ENCODE measurements at regions not wholly inside any gene's neighbourhood (a gene's known extent, or its start where the extent isn't known, plus 50 kb on each side); places are given as distances from the start of the nearest gene placed in this dataset.

- 71% methylated on average over 6 of the region's 6 CpGs for WGBS (ENCODE audit: insufficient coverage, insufficient replicate concordance, low lambda C conversion rate, missing lambda C conversion rate)
- Histone ChIP-seq H2AFZ (ENCODE audit: control insufficient read depth, low read depth, low read length) (no peak overlapping the region), H3K9me3 (replicated peaks; ENCODE audit: control insufficient read depth, insufficient read depth, low read length) (no peaks in the 10 kb centered on the region; the same call in 2 of the 3 replicates), H3K9ac (ENCODE audit: control insufficient read depth, insufficient read depth, low read length) (no peak overlapping the region), H3K4me2 (ENCODE audit: control insufficient read depth, insufficient read depth) (no peak overlapping the region), H3K36me3 (ENCODE audit: control insufficient read depth in 2 of 2, insufficient read depth in 2 of 2, low read length in 1 of 2) (no peaks in the 10 kb centered on the region), H3K4me3 (no peak overlapping the region), H3K27me3 (replicated peaks in 1 of 2; ENCODE audit: control insufficient read depth in 2 of 2, insufficient read depth in 2 of 2, low read length in 1 of 2) (no peaks in the 10 kb centered on the region), H3K27ac (ENCODE audit: control insufficient read depth, insufficient read depth) (no peak overlapping the region), H3K79me2 (ENCODE audit: control insufficient read depth, insufficient read depth, low read length) (no peaks in the 10 kb centered on the region), H4K20me1 (ENCODE audit: control insufficient read depth, insufficient read depth) (no peaks in the 10 kb centered on the region), H3K4me1 (ENCODE audit: control insufficient read depth, insufficient read depth, low read length) (no peaks in the 10 kb centered on the region)
- ATAC-seq (no peak), DNase-seq (ENCODE audit: low read depth, low spot score) (no peak), FAIRE-seq (no peak)
- TF ChIP-seq BCL3 (IDR thresholded peaks at IDR 0.05; ENCODE audit: borderline replicate concordance, insufficient read depth, low read depth, low read length, poor library complexity, severe bottlenecking) (no peak), SIX5 (IDR thresholded peaks at IDR 0.05; ENCODE audit: low read depth, low read length, severe bottlenecking) (no peak), GATAD2B (conservative IDR thresholded peaks at IDR 0.05; ENCODE audit: low read depth) (no peak), EZH2 (IDR thresholded peaks at IDR 0.05; ENCODE audit: borderline replicate concordance, control insufficient read depth, low read depth, low read length) (no peak)
- RAD21 ChIA-PET (ENCODE audit: unreplicated experiment): interaction anchor here (3.5 kb wide), 1 partner anchor 11 kb away, joined by 21 read pairs; no protein-coding TSS in a partner anchor
- in situ Hi-C loops (cut with MboI): no loop called here
- POLR2A ChIA-PET: interaction anchor here (1.6 kb wide), 1 partner anchor 11 kb away, joined by 5 read pairs; no protein-coding TSS in a partner anchor
- intact Hi-C loops (cut with micrococcal nuclease; ENCODE audit: unreplicated experiment): no loop called here
- CTCF ChIA-PET: interaction anchor here (1.4 kb wide), 1 partner anchor 20 kb away, joined by 3 read pairs; no protein-coding TSS in a partner anchor
- SMC1A ChIA-PET (ENCODE audit: uncharacterized antibody, unreplicated experiment): interaction anchor here (2.0 kb wide), 1 partner anchor 15 kb away, joined by 4 read pairs; no protein-coding TSS in a partner anchor
- BruUV-seq (replicated peaks): no TSS peak
Measured at GRCh38 chr12:88310666-88311065, 168.6 kb downstream of the TMTC3 start.

DNA sequence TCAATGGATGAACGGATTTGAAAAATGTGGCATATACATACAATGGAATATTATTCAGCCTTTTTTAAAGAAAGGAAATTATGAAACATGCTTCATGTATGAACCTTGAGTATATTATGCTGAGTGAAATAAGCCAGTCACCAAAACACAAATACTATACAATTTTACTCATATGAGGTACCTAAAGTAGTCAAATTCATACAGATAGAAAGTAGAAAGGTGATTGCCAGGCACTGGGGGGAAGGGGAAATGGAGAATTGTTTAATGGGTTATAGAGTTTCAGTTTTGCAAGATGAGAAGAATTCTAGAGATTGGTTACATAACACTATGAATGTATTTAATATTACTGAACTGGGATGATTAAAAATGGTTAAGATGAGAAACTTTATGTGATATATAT is 171.4 kb downstream of the TMTC3 start:
- H3K9ac ChIP-seq (ENCODE audit: control insufficient read depth, insufficient read depth, low read length): no peak overlapping the region
- no peaks in the 10 kb centered on the region for H3K9me3 ChIP-seq (replicated peaks; ENCODE audit: control insufficient read depth, insufficient read depth, low read length)
- in situ Hi-C loops (cut with MboI) (no loop called here), intact Hi-C loops (cut with micrococcal nuclease; ENCODE audit: unreplicated experiment) (no loop called here)
- H3K27ac ChIP-seq (ENCODE audit: control insufficient read depth, insufficient read depth): no peak overlapping the region
- H4K20me1 ChIP-seq (ENCODE audit: control insufficient read depth, insufficient read depth): no peaks in the 10 kb centered on the region
- WGBS (ENCODE audit: insufficient coverage, insufficient replicate concordance, low lambda C conversion rate, missing lambda C conversion rate): 89% methylated on average over 1 of the region's 1 CpG
- no peaks in the 10 kb centered on the region for H3K36me3 ChIP-seq (ENCODE audit: control insufficient read depth in 2 of 2, insufficient read depth in 2 of 2, low read length in 1 of 2)
- CTCF ChIA-PET: no interaction called here
- BruUV-seq (replicated peaks): no TSS peak
- no peak overlapping the region for H2AFZ ChIP-seq (ENCODE audit: control insufficient read depth, low read depth, low read length)
- no peak overlapping the region for H3K4me3 ChIP-seq
- H3K4me1 ChIP-seq (ENCODE audit: control insufficient read depth, insufficient read depth, low read length): no peaks in the 10 kb centered on the region
- no peak for DNase-seq (ENCODE audit: low read depth, low spot score)
- H3K27me3 ChIP-seq (replicated peaks in 1 of 2; ENCODE audit: control insufficient read depth in 2 of 2, insufficient read depth in 2 of 2, low read length in 1 of 2): no peaks in the 10 kb centered on the region
- TF ChIP-seq TCF7 (IDR thresholded peaks at IDR 0.05; ENCODE audit: borderline replicate concordance): no peak
- TF ChIP-seq, protein P1, sequence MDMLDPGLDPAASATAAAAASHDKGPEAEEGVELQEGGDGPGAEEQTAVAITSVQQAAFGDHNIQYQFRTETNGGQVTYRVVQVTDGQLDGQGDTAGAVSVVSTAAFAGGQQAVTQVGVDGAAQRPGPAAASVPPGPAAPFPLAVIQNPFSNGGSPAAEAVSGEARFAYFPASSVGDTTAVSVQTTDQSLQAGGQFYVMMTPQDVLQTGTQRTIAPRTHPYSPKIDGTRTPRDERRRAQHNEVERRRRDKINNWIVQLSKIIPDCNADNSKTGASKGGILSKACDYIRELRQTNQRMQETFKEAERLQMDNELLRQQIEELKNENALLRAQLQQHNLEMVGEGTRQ (IDR thresholded peaks at IDR 0.05; ENCODE audit: borderline replicate concordance, low read depth, low read length): no peak
- TF ChIP-seq NFIC (IDR thresholded peaks at IDR 0.05; ENCODE audit: low read depth, low read length): peak; percentile 20; the same call in 1 of the 2 replicates
- peak in 1 of 2 experiments; percentile 25; a peak in 1 of 4 replicates for TF ChIP-seq ETV6 (conservative IDR thresholded peaks at IDR 0.05 in 1 of 2, IDR thresholded peaks at IDR 0.05 in 1 of 2; ENCODE audit: borderline replicate concordance in 1 of 2, low read depth in 1 of 2)
- TF ChIP-seq JUNB (IDR thresholded peaks at IDR 0.05): peak; percentile 62
- no peak overlapping the region for H3K4me2 ChIP-seq (ENCODE audit: control insufficient read depth, insufficient read depth)
- SMC1A ChIA-PET (ENCODE audit: uncharacterized antibody, unreplicated experiment): interaction anchor here (0.6 to 2.2 kb wide), 2 partner anchors 14 to 96 kb away, joined by 3 to 14 read pairs; no protein-coding TSS in a partner anchor
- RAD21 ChIA-PET (ENCODE audit: unreplicated experiment): interaction anchor here (1.0 kb wide), 1 partner anchor 14 kb away, joined by 4 read pairs; no protein-coding TSS in a partner anchor
- peak; percentile 80 for ATAC-seq
- H3K79me2 ChIP-seq (ENCODE audit: control insufficient read depth, insufficient read depth, low read length): no peaks in the 10 kb centered on the region
- POLR2A ChIA-PET: no interaction called here
- FAIRE-seq: no peak
